H9 (cell line): ENCODE measurements at regions not wholly inside any gene's neighbourhood (a gene's known extent, or its start where the extent isn't known, plus 50 kb on each side); places are given as distances from the start of the nearest gene placed in this dataset.

Experiments
- DNase-seq: peaks from one replicate; pipeline ENCODE4 v3.0.0-alpha.2; 2017
- H2AFZ ChIP-seq: one replicate; pipeline ENCODE4 v1.6.1; 2013; ENCODE audit warnings: mild to moderate bottlenecking, low read length, control low read depth, moderate library complexity
- H2AK5ac ChIP-seq: 2 replicates; pipeline ENCODE4 v1.6.1; 2013; ENCODE audit warnings: low read length, control low read depth, mixed read lengths; ENCODE audit not compliant: insufficient read length
- H2BK120ac ChIP-seq: one replicate; pipeline ENCODE4 v1.6.1; 2013; ENCODE audit warnings: low read depth, mild to moderate bottlenecking, low read length, control low read depth, inconsistent platforms; ENCODE audit not compliant: poor library complexity, severe bottlenecking
- H2BK12ac ChIP-seq: 2 replicates; pipeline ENCODE4 v1.6.1; 2013; ENCODE audit warnings: low read length, control low read depth, mixed read lengths, low read depth; ENCODE audit not compliant: insufficient read length
- H2BK15ac ChIP-seq: 2 replicates; pipeline ENCODE4 v1.6.1; 2013; ENCODE audit warnings: low read depth, low read length, control low read depth
- H2BK20ac ChIP-seq: one replicate; pipeline ENCODE4 v1.6.1; 2013; ENCODE audit warnings: low read depth, mild to moderate bottlenecking, low read length, control low read depth, inconsistent platforms; ENCODE audit not compliant: poor library complexity, severe bottlenecking
- H2BK5ac ChIP-seq: 2 replicates; pipeline ENCODE4 v1.6.1; 2013; ENCODE audit warnings: low read length, control low read depth, mixed read lengths; ENCODE audit not compliant: insufficient read length
- H3K14ac ChIP-seq: 2 replicates; pipeline ENCODE4 v1.6.1; 2013; ENCODE audit warnings: low read length, control low read depth; ENCODE audit not compliant: insufficient read depth
- H3K18ac ChIP-seq: 2 replicates; pipeline ENCODE4 v1.6.1; 2013; ENCODE audit warnings: low read depth, mild to moderate bottlenecking, mixed read lengths, low read length, control low read depth; ENCODE audit not compliant: insufficient read length
- H3K23ac ChIP-seq: 2 replicates; pipeline ENCODE4 v1.6.1; 2013; ENCODE audit warnings: low read length, control low read depth, mixed read lengths, low read depth; ENCODE audit not compliant: insufficient read length
- H3K23me2 ChIP-seq: 2 replicates; pipeline ENCODE4 v1.6.1; 2013; ENCODE audit warnings: low read depth, mild to moderate bottlenecking, mixed read lengths, low read length, control low read depth; ENCODE audit not compliant: insufficient read length, poor library complexity, severe bottlenecking
- H3K27ac ChIP-seq: 2 replicates; pipeline ENCODE4 v1.5.1; 2013; ENCODE audit warnings: low read length, control low read depth, mixed read lengths, low read depth; ENCODE audit not compliant: insufficient read length
- H3K27me3 ChIP-seq: 2 replicates; pipeline ENCODE4 v1.6.1; 2013; ENCODE audit warnings: low read length, control low read depth, inconsistent platforms; ENCODE audit not compliant: insufficient read depth
- H3K4ac ChIP-seq: 2 replicates; pipeline ENCODE4 v1.6.1; 2013; ENCODE audit warnings: low read depth, mild to moderate bottlenecking, control low read depth, inconsistent platforms, low read length, moderate library complexity
- H3K4me1 ChIP-seq: 2 replicates; pipeline ENCODE4 v1.6.1; 2013; ENCODE audit warnings: low read length, control low read depth, inconsistent platforms; ENCODE audit not compliant: insufficient read depth
- H3K4me2 ChIP-seq: 2 replicates; pipeline ENCODE4 v1.6.1; 2013; ENCODE audit warnings: low read length, control low read depth, mixed read lengths; ENCODE audit not compliant: insufficient read length, insufficient read depth
- H3K56ac ChIP-seq: 2 replicates; pipeline ENCODE4 v1.6.1; 2013; ENCODE audit warnings: low read depth, mild to moderate bottlenecking, mixed read lengths, low read length, control low read depth; ENCODE audit not compliant: insufficient read length
- H3K79me1 ChIP-seq: 2 replicates; pipeline ENCODE4 v1.6.1; 2013; ENCODE audit warnings: low read depth, mild to moderate bottlenecking, moderate library complexity, low read length, control low read depth, inconsistent platforms; ENCODE audit not compliant: insufficient read depth, poor library complexity, severe bottlenecking
- H3K79me2 ChIP-seq: 2 replicates; pipeline ENCODE4 v1.6.1; 2013; ENCODE audit warnings: low read length, control low read depth, inconsistent platforms; ENCODE audit not compliant: insufficient read depth
- H3K9ac ChIP-seq: 2 replicates; pipeline ENCODE4 v1.6.1; 2013; ENCODE audit warnings: low read length, control low read depth, mixed read lengths; ENCODE audit not compliant: insufficient read length; ENCODE audit errors: extremely low read depth
- H3K9me3 ChIP-seq: one replicate; pipeline ENCODE4 v1.6.1; 2013; ENCODE audit warnings: low read depth, low read length, inconsistent platforms; ENCODE audit not compliant: control insufficient read depth
- H3T11ph ChIP-seq: one replicate; pipeline ENCODE4 v1.6.1; 2013; ENCODE audit warnings: mild to moderate bottlenecking, low read length, control low read depth, inconsistent platforms
- H4K20me1 ChIP-seq: one replicate; pipeline ENCODE4 v1.6.1; 2013; ENCODE audit not compliant: control insufficient read depth, insufficient read length, insufficient read depth
- H4K5ac ChIP-seq: 2 replicates; pipeline ENCODE4 v1.6.1; 2013; ENCODE audit warnings: low read depth, mild to moderate bottlenecking, mixed read lengths, low read length, control low read depth; ENCODE audit not compliant: insufficient read length
- H4K8ac ChIP-seq: replicated peaks from 2 replicates; pipeline ENCODE4 v1.6.1; 2013; ENCODE audit warnings: low read length, control low read depth, mixed read lengths, low read depth; ENCODE audit not compliant: insufficient read length
- H4K91ac ChIP-seq: 2 replicates; pipeline ENCODE4 v1.6.1; 2013; ENCODE audit warnings: low read depth, mild to moderate bottlenecking, moderate library complexity, mixed read lengths, low read length, control low read depth; ENCODE audit not compliant: insufficient read length
- H3K27ac Mint-ChIP-seq, 3 experiments: 2 replicates in 2 of 3; 3 replicates in 1 of 3; pipeline ENCODE4 v1.8.0; 2020 to 2021; ENCODE audit warnings: mixed read lengths in 3 of 3, mild to moderate bottlenecking in 1 of 3, moderate library complexity in 1 of 3
- H3K27me3 Mint-ChIP-seq: 2 replicates; pipeline ENCODE4 v1.8.0; 2021; ENCODE audit warnings: low read depth, mild to moderate bottlenecking, moderate library complexity, mixed read lengths
- H3K36me3 Mint-ChIP-seq, 3 experiments: 2 replicates in 2 of 3; 3 replicates in 1 of 3; pipeline ENCODE4 v1.8.0; 2020 to 2021; ENCODE audit warnings: low read depth in 3 of 3, mixed read lengths in 3 of 3; ENCODE audit not compliant: insufficient read depth in 1 of 3
- H3K4me1 Mint-ChIP-seq, 2 experiments: 2 replicates each; pipeline ENCODE4 v1.8.0; 2020; ENCODE audit warnings: mixed read lengths in 2 of 2
- H3K4me3 Mint-ChIP-seq, 2 experiments: 2 replicates in 1 of 2; 3 replicates in 1 of 2; pipeline ENCODE4 v1.8.0; 2020 to 2021; ENCODE audit warnings: mild to moderate bottlenecking in 2 of 2, mixed read lengths in 2 of 2, moderate library complexity in 1 of 2
- H3K9me3 Mint-ChIP-seq, 2 experiments: 2 replicates in 1 of 2; 3 replicates in 1 of 2; pipeline ENCODE4 v1.8.0; 2020; ENCODE audit warnings: mild to moderate bottlenecking in 2 of 2, mixed read lengths in 2 of 2, moderate library complexity in 1 of 2
- CTCF ChIP-seq: fragments of 200-600 bp; sonication (generic); conservative IDR thresholded peaks from 3 replicates; pipeline ENCODE4 v1.8.0; 2021; ENCODE audit warnings: antibody characterized with exemption, mild to moderate bottlenecking
- WGBS: extraction: QIAGEN DNeasy Blood & Tissue Kit; methylation state at CpG from one replicate; pipeline ENCODE4 v1.1.7; 2013; ENCODE audit warnings: missing lambda C conversion rate, low lambda C conversion rate, mixed read lengths; ENCODE audit not compliant: insufficient read length; ENCODE audit errors: extremely low coverage; 5-methylcytosine and 5-hydroxymethylcytosine counted together

GRCh38 chrX:3540105-3540504 is 173.3 kb downstream of the PRKX start:
- WGBS, result no CpG with 5 or more reads among the region's 7 CpGs
- H3K56ac ChIP-seq, result no peak overlapping the region
- TF ChIP-seq CTCF, result no peak
- Mint-ChIP-seq H3K9me3 (peaks cover 9 to 11% of the 10 kb centered on the region in 2 experiments; a peak in 4 of 5 replicates), H3K27me3 (peaks cover 10% of the 10 kb centered on the region), H3K4me1 (no peaks in the 10 kb centered on the region), H3K4me3 (no peak overlapping the region), H3K27ac (no peak overlapping the region), H3K36me3 (peaks cover 2 to 7% (median 6%) of the 10 kb centered on the region in 3 experiments; a peak in 3 of 7 replicates)
- no peak overlapping the region for H3T11ph ChIP-seq
- H2BK20ac ChIP-seq, result no peak overlapping the region
- no peak overlapping the region for H3K27ac ChIP-seq
- no peak overlapping the region for H2BK12ac ChIP-seq
- H4K5ac ChIP-seq, result no peak overlapping the region
- H3K4ac ChIP-seq, result no peak overlapping the region
- H3K27me3 ChIP-seq, result no peaks in the 10 kb centered on the region
- H3K14ac ChIP-seq, result no peak overlapping the region
- H2BK15ac ChIP-seq, result no peak overlapping the region
- no peak overlapping the region for H3K4me2 ChIP-seq
- H3K9me3 ChIP-seq, result no peaks in the 10 kb centered on the region
- H2BK120ac ChIP-seq, result no peak overlapping the region
- H3K23ac ChIP-seq, result no peak overlapping the region
- no peak overlapping the region for H3K18ac ChIP-seq
- H3K4me1 ChIP-seq, result no peaks in the 10 kb centered on the region
- H4K91ac ChIP-seq, result no peak overlapping the region
- no peak overlapping the region for H3K9ac ChIP-seq
- no peak overlapping the region for H4K8ac ChIP-seq
- no peaks in the 10 kb centered on the region for H3K79me2 ChIP-seq
- H3K23me2 ChIP-seq, result no peaks in the 10 kb centered on the region
- H4K20me1 ChIP-seq, result no peaks in the 10 kb centered on the region
- no peak overlapping the region for H2AFZ ChIP-seq
- no peak overlapping the region for H2AK5ac ChIP-seq
- no peak for DNase-seq
- H3K79me1 ChIP-seq, result no peaks in the 10 kb centered on the region
- H2BK5ac ChIP-seq, result no peak overlapping the region
